GM12892 (cell line): ENCODE measurements at regions not wholly inside any gene's neighbourhood (a gene's known extent, or its start where the extent isn't known, plus 50 kb on each side); places are given as distances from the start of the nearest gene placed in this dataset.

Experiments used
- DNase-seq: peaks from one replicate; pipeline ENCODE4 v3.0.0; 2011; ENCODE audit not compliant: insufficient read length
- FAIRE-seq: peaks from 2 replicates; lab custom pipeline; 2011; peaks lifted over from hg19 to GRCh38; lab: Jason Lieb, UNC
- POLR2A ChIP-seq: IDR thresholded peaks from 2 replicates; pipeline ENCODE4 v1.6.1; 2011; ENCODE audit warnings: low read depth, low read length, control low read depth
- POLR2AphosphoS5 ChIP-seq: IDR thresholded peaks from 2 replicates; pipeline ENCODE4 v1.6.1; 2011; ENCODE audit warnings: low read depth, low read length, control low read depth
- TAF1 ChIP-seq: IDR thresholded peaks from 2 replicates; pipeline ENCODE4 v1.6.1; 2011; ENCODE audit warnings: low read depth, mild to moderate bottlenecking, control low read depth, low read length, borderline replicate concordance

- FAIRE-seq (no peak), DNase-seq (no peak)
- TF ChIP-seq POLR2AphosphoS5 (no peak), TAF1 (no peak), POLR2A (no peak)
These were observed 50.1 kb downstream of the GCNT4 start for GRCh38 chr5:75002271-75002670.

GRCh38 chr5:74995926-74996325, 56.4 kb downstream of the GCNT4 start:
- TF ChIP-seq POLR2A: no peak
- TF ChIP-seq POLR2AphosphoS5: no peak
- no peak for TF ChIP-seq TAF1

GRCh38 chr5:74994826-74995225, 57.5 kb downstream of the GCNT4 start:
- FAIRE-seq (no peak), DNase-seq (no peak)
- no peak for TF ChIP-seq POLR2AphosphoS5
- no peak for TF ChIP-seq TAF1
- TF ChIP-seq POLR2A: no peak

More at GRCh38 chr5:74995926-74996325, 56.4 kb downstream of the GCNT4 start:
- DNase-seq (no peak), FAIRE-seq (no peak)

- FAIRE-seq (no peak), DNase-seq (no peak)
- no peak for TF ChIP-seq TAF1
- TF ChIP-seq POLR2AphosphoS5: no peak
- no peak for TF ChIP-seq POLR2A
These were observed 58.6 kb downstream of the GCNT4 start for GRCh38 chr5:74993743-74994142.

GRCh38 chr5:74992791-74993190, 59.6 kb downstream of the GCNT4 start:
- TF ChIP-seq POLR2AphosphoS5: no peak
- no peak for TF ChIP-seq POLR2A
- TF ChIP-seq TAF1: no peak
- DNase-seq: no peak
- no peak for FAIRE-seq

GRCh38 chr5:74991522-74991921, 60.8 kb downstream of the GCNT4 start:
- DNase-seq: no peak
- no peak for FAIRE-seq
- TF ChIP-seq POLR2A: no peak
- no peak for TF ChIP-seq TAF1
- TF ChIP-seq POLR2AphosphoS5: no peak

- DNase-seq: no peak
- no peak for TF ChIP-seq POLR2A
- no peak for FAIRE-seq
These were observed 62.2 kb downstream of the GCNT4 start for GRCh38 chr5:74990194-74990593.

- DNase-seq (no peak), FAIRE-seq (no peak)
- TF ChIP-seq TAF1 (no peak), POLR2A (no peak), POLR2AphosphoS5 (no peak)
These were observed 63.9 kb downstream of the GCNT4 start for GRCh38 chr5:74988273-74988983.

GRCh38 chr5:74978345-74978744, 74.0 kb downstream of the GCNT4 start:
- DNase-seq (no peak), FAIRE-seq (peak; percentile 60)
- TF ChIP-seq POLR2AphosphoS5 (no peak), POLR2A (no peak), TAF1 (no peak)

- FAIRE-seq: no peak
- TF ChIP-seq POLR2AphosphoS5 (no peak), TAF1 (no peak), POLR2A (no peak)
- DNase-seq: no peak
These were observed 74.9 kb downstream of the GCNT4 start for GRCh38 chr5:74977471-74977870.

- no peak for FAIRE-seq
- no peak for TF ChIP-seq TAF1
- no peak for TF ChIP-seq POLR2A
- TF ChIP-seq POLR2AphosphoS5: no peak
- DNase-seq: no peak
These were observed 75.7 kb downstream of the GCNT4 start for GRCh38 chr5:74976651-74977050.

GRCh38 chr5:74975582-74975981, 76.8 kb downstream of the GCNT4 start:
- FAIRE-seq (no peak), DNase-seq (no peak)
- TF ChIP-seq POLR2AphosphoS5: no peak
- TF ChIP-seq POLR2A: no peak
- no peak for TF ChIP-seq TAF1
